ENCODE measurements at regions not wholly inside any gene's neighbourhood (a gene's known extent, or its start where the extent isn't known, plus 50 kb on each side); places are given as distances from the start of the nearest gene placed in this dataset.

DNA sequence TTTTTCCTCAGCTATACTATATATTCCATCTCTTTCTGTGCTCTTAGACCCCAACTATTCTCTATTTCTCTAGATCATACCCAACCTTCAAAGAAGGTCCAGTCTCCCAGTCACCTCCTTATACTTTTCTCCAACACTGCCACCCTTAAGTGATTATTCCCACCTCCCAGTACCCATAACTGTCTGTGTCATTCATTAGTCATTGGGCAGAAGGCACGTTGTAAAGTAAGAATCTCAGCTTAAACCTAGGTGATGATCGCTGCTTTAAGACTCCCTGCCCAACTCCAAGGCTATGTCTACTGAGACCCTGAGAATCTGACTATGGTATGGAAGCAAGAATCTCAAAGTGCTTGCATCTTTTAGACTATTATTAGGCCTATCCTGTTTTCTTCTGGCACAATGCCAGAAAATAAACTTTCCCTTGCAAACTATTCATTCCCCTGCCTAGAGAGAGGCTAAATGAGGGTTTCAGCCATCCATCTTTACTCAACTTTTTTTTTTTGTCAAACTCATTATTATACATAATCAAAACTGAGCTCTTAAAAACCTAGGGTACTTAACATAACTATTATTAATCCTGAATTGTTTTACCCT is 174.3 kb upstream of the DPT start:
- TF ChIP-seq EP300 (IDR thresholded peaks at IDR 0.05) (no peak), POLR2A (IDR thresholded peaks at IDR 0.05) (no peak)
- TF ChIP-seq, protein P1, sequence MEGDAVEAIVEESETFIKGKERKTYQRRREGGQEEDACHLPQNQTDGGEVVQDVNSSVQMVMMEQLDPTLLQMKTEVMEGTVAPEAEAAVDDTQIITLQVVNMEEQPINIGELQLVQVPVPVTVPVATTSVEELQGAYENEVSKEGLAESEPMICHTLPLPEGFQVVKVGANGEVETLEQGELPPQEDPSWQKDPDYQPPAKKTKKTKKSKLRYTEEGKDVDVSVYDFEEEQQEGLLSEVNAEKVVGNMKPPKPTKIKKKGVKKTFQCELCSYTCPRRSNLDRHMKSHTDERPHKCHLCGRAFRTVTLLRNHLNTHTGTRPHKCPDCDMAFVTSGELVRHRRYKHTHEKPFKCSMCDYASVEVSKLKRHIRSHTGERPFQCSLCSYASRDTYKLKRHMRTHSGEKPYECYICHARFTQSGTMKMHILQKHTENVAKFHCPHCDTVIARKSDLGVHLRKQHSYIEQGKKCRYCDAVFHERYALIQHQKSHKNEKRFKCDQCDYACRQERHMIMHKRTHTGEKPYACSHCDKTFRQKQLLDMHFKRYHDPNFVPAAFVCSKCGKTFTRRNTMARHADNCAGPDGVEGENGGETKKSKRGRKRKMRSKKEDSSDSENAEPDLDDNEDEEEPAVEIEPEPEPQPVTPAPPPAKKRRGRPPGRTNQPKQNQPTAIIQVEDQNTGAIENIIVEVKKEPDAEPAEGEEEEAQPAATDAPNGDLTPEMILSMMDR (IDR thresholded peaks at IDR 0.05): no peak
- Histone ChIP-seq H3K36me3 (no peaks in the 10 kb centered on the region), H3K27ac (no peak overlapping the region), H3K9me3 (no peaks in the 10 kb centered on the region), H3K27me3 (no peaks in the 10 kb centered on the region), H3K4me3 (no peak overlapping the region), H3K4me1 (no peaks in the 10 kb centered on the region)
- 84 to 89% methylated on average over 2 of the region's 2 CpGs for WGBS, 2 donors
- DNase-seq (ENCODE audit: low spot score in 2 of 2): no peak

GRCh38 chr1:168905633-168906032 is 176.6 kb upstream of the DPT start:
- no peaks in the 10 kb centered on the region for H3K27me3 ChIP-seq
- no peaks in the 10 kb centered on the region for H3K36me3 ChIP-seq
- no peak overlapping the region for H3K4me3 ChIP-seq
- 91 to 98% methylated on average over 2 of the region's 2 CpGs for WGBS, 2 donors
- no peaks in the 10 kb centered on the region for H3K4me1 ChIP-seq
- H3K9me3 ChIP-seq: no peaks in the 10 kb centered on the region
- H3K27ac ChIP-seq: no peak overlapping the region
- no peak for TF ChIP-seq POLR2A (IDR thresholded peaks at IDR 0.05)
- TF ChIP-seq EP300 (IDR thresholded peaks at IDR 0.05): no peak
- TF ChIP-seq, protein P1 (IDR thresholded peaks at IDR 0.05): no peak
- no peak for DNase-seq (ENCODE audit: low spot score in 2 of 2)

- H3K27me3 ChIP-seq: no peaks in the 10 kb centered on the region
- TF ChIP-seq EP300 (IDR thresholded peaks at IDR 0.05) (no peak), POLR2A (IDR thresholded peaks at IDR 0.05) (no peak)
- TF ChIP-seq, protein P1 (IDR thresholded peaks at IDR 0.05): no peak
- no peak overlapping the region for H3K4me3 ChIP-seq
- WGBS, 2 donors: 70 to 80% methylated on average over 2 of the region's 2 CpGs
- no peaks in the 10 kb centered on the region for H3K9me3 ChIP-seq
- no peaks in the 10 kb centered on the region for H3K36me3 ChIP-seq
- no peaks in the 10 kb centered on the region for H3K4me1 ChIP-seq
- H3K27ac ChIP-seq: no peak overlapping the region
- DNase-seq (ENCODE audit: low spot score in 2 of 2): no peak
These were observed 177.4 kb upstream of the DPT start for GRCh38 chr1:168906367-168906766.

DNA sequence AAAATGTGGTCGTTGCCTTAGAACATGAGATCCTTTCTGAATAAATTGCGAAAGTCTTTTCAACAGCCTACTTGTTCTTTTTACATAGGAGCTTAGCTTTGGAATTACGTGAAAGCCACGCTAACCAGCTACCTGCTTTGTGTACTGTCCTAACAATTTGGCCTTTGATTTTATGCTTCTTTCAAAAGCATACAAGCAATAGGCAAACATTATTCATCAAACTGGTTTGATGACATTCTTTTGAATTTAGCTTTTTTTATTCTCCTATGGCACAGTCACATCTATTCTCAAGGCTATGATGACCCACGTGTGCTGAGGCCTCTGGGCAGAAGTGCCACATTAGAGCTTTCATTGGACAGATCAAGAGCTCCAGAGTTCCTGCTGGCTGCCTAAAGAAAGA is 178.0 kb upstream of the DPT start:
- Histone ChIP-seq H3K9me3 (no peaks in the 10 kb centered on the region), H3K4me3 (no peak overlapping the region), H3K36me3 (no peaks in the 10 kb centered on the region), H3K4me1 (no peaks in the 10 kb centered on the region), H3K27me3 (no peaks in the 10 kb centered on the region), H3K27ac (no peak overlapping the region)
- DNase-seq (ENCODE audit: low spot score in 2 of 2): no peak
- TF ChIP-seq, protein P1 (IDR thresholded peaks at IDR 0.05): no peak
- no peak for TF ChIP-seq EP300 (IDR thresholded peaks at IDR 0.05)
- no peak for TF ChIP-seq POLR2A (IDR thresholded peaks at IDR 0.05)
- WGBS, 2 donors: 60 to 65% methylated on average over 5 of the region's 5 CpGs

DNA sequence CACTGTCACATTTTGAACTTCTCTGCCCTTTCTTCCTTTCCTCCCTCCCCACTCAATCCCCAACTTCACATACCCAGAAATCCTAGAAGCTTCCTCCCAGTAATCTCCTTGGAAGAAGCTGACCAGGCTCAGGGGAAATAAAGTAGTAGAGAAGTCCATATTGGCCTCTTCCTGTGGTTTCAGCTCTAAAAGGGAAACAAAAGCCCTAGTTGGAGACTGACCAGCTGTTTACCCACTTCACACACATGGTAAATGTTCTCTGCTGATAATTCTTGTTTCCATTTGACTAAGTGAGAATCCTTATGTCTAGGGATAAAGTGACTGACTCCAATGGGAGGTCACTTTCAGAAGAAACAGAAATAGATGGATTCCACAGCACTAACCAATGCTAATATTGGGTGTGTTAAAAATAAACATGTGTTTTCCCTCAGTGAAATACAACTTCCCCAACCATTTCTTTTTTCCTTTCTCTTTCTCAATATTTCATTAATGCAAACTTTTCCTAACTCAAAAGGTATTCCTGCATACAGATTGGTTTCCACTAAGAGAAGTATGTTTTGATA is 178.9 kb upstream of the DPT start:
- no peak for TF ChIP-seq POLR2A (IDR thresholded peaks at IDR 0.05)
- no peak for TF ChIP-seq EP300 (IDR thresholded peaks at IDR 0.05)
- TF ChIP-seq, protein P1 (IDR thresholded peaks at IDR 0.05): no peak
- no peak overlapping the region for H3K27ac ChIP-seq
- H3K4me3 ChIP-seq: no peak overlapping the region
- no peaks in the 10 kb centered on the region for H3K9me3 ChIP-seq
- no peak for DNase-seq (ENCODE audit: low spot score in 2 of 2)
- no peaks in the 10 kb centered on the region for H3K4me1 ChIP-seq
- no peaks in the 10 kb centered on the region for H3K36me3 ChIP-seq
- H3K27me3 ChIP-seq: no peaks in the 10 kb centered on the region

Data from tibial nerve (tissue), 4 donors.